ENCODE measurements at regions not wholly inside any gene's neighbourhood (a gene's known extent, or its start where the extent isn't known, plus 50 kb on each side); places are given as distances from the start of the nearest gene placed in this dataset.

DNA sequence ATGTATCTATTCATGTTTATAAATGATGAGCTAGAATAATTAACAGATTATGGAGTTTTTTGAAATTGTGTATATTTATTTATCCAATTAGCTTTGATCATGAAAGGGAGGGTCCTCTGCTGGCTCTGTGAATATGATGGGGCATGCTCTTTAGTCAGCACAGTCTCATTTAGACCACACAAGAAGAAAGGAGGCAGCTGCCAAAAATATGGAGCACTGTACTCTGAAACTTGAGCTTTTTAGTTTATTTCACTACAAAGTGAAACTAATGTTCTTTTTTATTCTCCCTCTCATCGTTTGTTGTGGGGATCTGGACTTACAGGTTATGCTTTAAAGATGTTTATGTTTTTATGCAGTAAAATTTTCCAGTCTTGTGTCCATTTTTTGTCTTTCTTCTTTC is 266.9 kb upstream of the GULP1 start:
- TF ChIP-seq, protein P1, sequence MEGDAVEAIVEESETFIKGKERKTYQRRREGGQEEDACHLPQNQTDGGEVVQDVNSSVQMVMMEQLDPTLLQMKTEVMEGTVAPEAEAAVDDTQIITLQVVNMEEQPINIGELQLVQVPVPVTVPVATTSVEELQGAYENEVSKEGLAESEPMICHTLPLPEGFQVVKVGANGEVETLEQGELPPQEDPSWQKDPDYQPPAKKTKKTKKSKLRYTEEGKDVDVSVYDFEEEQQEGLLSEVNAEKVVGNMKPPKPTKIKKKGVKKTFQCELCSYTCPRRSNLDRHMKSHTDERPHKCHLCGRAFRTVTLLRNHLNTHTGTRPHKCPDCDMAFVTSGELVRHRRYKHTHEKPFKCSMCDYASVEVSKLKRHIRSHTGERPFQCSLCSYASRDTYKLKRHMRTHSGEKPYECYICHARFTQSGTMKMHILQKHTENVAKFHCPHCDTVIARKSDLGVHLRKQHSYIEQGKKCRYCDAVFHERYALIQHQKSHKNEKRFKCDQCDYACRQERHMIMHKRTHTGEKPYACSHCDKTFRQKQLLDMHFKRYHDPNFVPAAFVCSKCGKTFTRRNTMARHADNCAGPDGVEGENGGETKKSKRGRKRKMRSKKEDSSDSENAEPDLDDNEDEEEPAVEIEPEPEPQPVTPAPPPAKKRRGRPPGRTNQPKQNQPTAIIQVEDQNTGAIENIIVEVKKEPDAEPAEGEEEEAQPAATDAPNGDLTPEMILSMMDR (conservative IDR thresholded peaks at IDR 0.05; ENCODE audit: low read depth, low read length): no peak
- TF ChIP-seq EZH2 (IDR thresholded peaks at IDR 0.05; ENCODE audit: low read length, unreplicated experiment): no peak
- no peak for TF ChIP-seq EZH2phosphoT487 (IDR thresholded peaks at IDR 0.05; ENCODE audit: borderline replicate concordance, low read length)
- Histone ChIP-seq H3K4me1 (ENCODE audit: insufficient read depth, low read length) (no peaks in the 10 kb centered on the region), H3K27ac (ENCODE audit: low read length) (no peak overlapping the region), H4K20me1 (ENCODE audit: low read length) (no peaks in the 10 kb centered on the region), H3K79me2 (ENCODE audit: low read length) (no peaks in the 10 kb centered on the region), H3K9me2 (replicated peaks; ENCODE audit: low read length) (no peaks in the 10 kb centered on the region), H2AFZ (ENCODE audit: low read length) (no peak overlapping the region), H3K9ac (ENCODE audit: low read length) (no peak overlapping the region), H3K9me3 (ENCODE audit: low read length) (no peaks in the 10 kb centered on the region), H3K4me3 (ENCODE audit: low read length) (no peak overlapping the region), H3K36me3 (ENCODE audit: low read depth, low read length) (no peaks in the 10 kb centered on the region), H3K4me2 (ENCODE audit: low read length) (no peak overlapping the region), H3K27me3 (ENCODE audit: low read length) (no peaks in the 10 kb centered on the region), H3F3A (ENCODE audit: low read length, unreplicated experiment) (no peaks in the 10 kb centered on the region)
- ChIA-PET CTCF (no interaction called here), POLR2A (ENCODE audit: unreplicated experiment) (interaction anchor here (0.6 kb wide), 1 partner anchor 484 kb away, joined by 3 read pairs; no protein-coding TSS in a partner anchor)
- no peak for ATAC-seq
- BruUV-seq (replicated peaks): no TSS peak
- intact Hi-C loops (cut with micrococcal nuclease): no loop called here
- DNase-seq: no peak

DNA sequence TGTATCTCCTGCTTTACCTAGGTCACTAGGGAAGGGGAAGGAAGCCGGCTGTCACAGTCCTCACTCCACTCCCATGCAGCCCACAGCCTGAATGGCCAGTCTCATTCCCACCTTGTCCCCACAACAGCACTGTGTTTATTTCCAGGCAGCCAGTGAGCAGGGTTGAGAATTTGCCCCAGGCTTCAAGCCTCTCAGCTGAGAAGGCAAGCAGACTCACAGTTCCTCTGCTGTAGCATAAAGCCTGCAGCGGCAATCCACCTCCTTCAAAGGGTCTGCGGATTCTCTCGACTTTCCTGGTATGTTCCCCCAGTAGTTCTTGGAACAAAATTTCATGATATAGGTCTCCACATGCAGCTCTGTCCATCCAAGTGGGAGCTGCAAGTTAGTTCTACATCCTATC is 262.9 kb upstream of the GULP1 start:
- Histone ChIP-seq H3K9ac (ENCODE audit: low read length) (no peak overlapping the region), H3K36me3 (ENCODE audit: low read depth, low read length) (no peaks in the 10 kb centered on the region), H3K4me3 (ENCODE audit: low read length) (no peak overlapping the region), H3K4me2 (ENCODE audit: low read length) (no peak overlapping the region), H3K79me2 (ENCODE audit: low read length) (no peaks in the 10 kb centered on the region), H3K9me3 (ENCODE audit: low read length) (no peaks in the 10 kb centered on the region), H3K27me3 (ENCODE audit: low read length) (no peaks in the 10 kb centered on the region), H3K4me1 (ENCODE audit: insufficient read depth, low read length) (no peaks in the 10 kb centered on the region), H3K9me2 (replicated peaks; ENCODE audit: low read length) (no peaks in the 10 kb centered on the region), H2AFZ (ENCODE audit: low read length) (no peak overlapping the region), H4K20me1 (ENCODE audit: low read length) (no peaks in the 10 kb centered on the region), H3F3A (ENCODE audit: low read length, unreplicated experiment) (no peaks in the 10 kb centered on the region), H3K27ac (ENCODE audit: low read length) (no peak overlapping the region)
- ChIA-PET POLR2A (ENCODE audit: unreplicated experiment) (no interaction called here), CTCF (no interaction called here)
- no peak for DNase-seq
- no peak for ATAC-seq
- intact Hi-C loops (cut with micrococcal nuclease): no loop called here
- BruUV-seq (replicated peaks): no TSS peak
- TF ChIP-seq, protein P1 (conservative IDR thresholded peaks at IDR 0.05; ENCODE audit: low read depth, low read length): no peak
- TF ChIP-seq EZH2 (IDR thresholded peaks at IDR 0.05; ENCODE audit: low read length, unreplicated experiment) (no peak), EZH2phosphoT487 (IDR thresholded peaks at IDR 0.05; ENCODE audit: borderline replicate concordance, low read length) (no peak)

DNA sequence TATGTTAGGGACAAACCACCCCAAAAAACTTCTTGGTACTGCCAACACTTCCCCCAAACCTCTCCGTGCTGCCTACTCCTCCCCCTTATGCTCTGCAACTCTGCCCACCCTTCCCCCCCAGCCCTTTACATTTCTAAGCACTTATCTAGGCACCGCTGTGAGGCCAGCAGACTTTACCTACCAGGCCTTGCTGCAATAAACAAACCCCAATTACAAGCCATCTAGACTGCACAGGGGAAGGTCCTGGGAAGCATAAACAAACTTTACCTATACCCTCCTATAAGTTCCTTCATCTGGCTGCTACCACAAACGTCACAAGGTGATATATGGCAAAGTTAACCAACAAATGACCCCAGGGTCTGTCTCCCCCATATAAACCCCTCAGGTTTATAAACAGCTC is 259.4 kb upstream of the GULP1 start:
- DNase-seq (no peak), ATAC-seq (no peak)
- H3K9ac ChIP-seq (ENCODE audit: low read length): no peak overlapping the region
- H3K27ac ChIP-seq (ENCODE audit: low read length): no peak overlapping the region
- H2AFZ ChIP-seq (ENCODE audit: low read length): no peak overlapping the region
- H3K9me2 ChIP-seq (replicated peaks; ENCODE audit: low read length): no peaks in the 10 kb centered on the region
- no peak overlapping the region for H3K4me2 ChIP-seq (ENCODE audit: low read length)
- TF ChIP-seq, protein P1 (conservative IDR thresholded peaks at IDR 0.05; ENCODE audit: low read depth, low read length): no peak
- TF ChIP-seq EZH2phosphoT487 (IDR thresholded peaks at IDR 0.05; ENCODE audit: borderline replicate concordance, low read length) (no peak), EZH2 (IDR thresholded peaks at IDR 0.05; ENCODE audit: low read length, unreplicated experiment) (no peak)
- intact Hi-C loops (cut with micrococcal nuclease): no loop called here
- H3F3A ChIP-seq (ENCODE audit: low read length, unreplicated experiment): no peaks in the 10 kb centered on the region
- H3K9me3 ChIP-seq (ENCODE audit: low read length): no peaks in the 10 kb centered on the region
- BruUV-seq (replicated peaks): no TSS peak
- POLR2A ChIA-PET (ENCODE audit: unreplicated experiment): no interaction called here
- no peaks in the 10 kb centered on the region for H3K79me2 ChIP-seq (ENCODE audit: low read length)
- H3K36me3 ChIP-seq (ENCODE audit: low read depth, low read length): no peaks in the 10 kb centered on the region
- H3K4me3 ChIP-seq (ENCODE audit: low read length): no peak overlapping the region
- no peaks in the 10 kb centered on the region for H3K27me3 ChIP-seq (ENCODE audit: low read length)
- CTCF ChIA-PET: no interaction called here
- H4K20me1 ChIP-seq (ENCODE audit: low read length): no peaks in the 10 kb centered on the region
- no peaks in the 10 kb centered on the region for H3K4me1 ChIP-seq (ENCODE audit: insufficient read depth, low read length)

Measured in PC-3 (cell line).